Neural cell (in vitro differentiated cells): ENCODE measurements at regions not wholly inside any gene's neighbourhood (a gene's known extent, or its start where the extent isn't known, plus 50 kb on each side); places are given as distances from the start of the nearest gene placed in this dataset.

ENCODE experiments used
- CTCF ChIP-seq: fragments of 450-650 bp; IDR thresholded peaks from 2 replicates; pipeline ENCODE4 v1.5.1; 2014; ENCODE audit warnings: antibody characterized with exemption, mild to moderate bottlenecking, moderate library complexity; ENCODE audit not compliant: poor library complexity, severe bottlenecking
- RAD21 ChIP-seq: fragments of 450-650 bp; conservative IDR thresholded peaks from 2 replicates; pipeline ENCODE4 v1.6.1; 2014; ENCODE audit warnings: antibody characterized with exemption, mild to moderate bottlenecking, moderate library complexity

GRCh38 chr5:37929791-37930190, 90.0 kb upstream of the GDNF start:
- TF ChIP-seq CTCF (no peak), RAD21 (no peak)
